SHP77 (cell line): ENCODE measurements at regions not wholly inside any gene's neighbourhood (a gene's known extent, or its start where the extent isn't known, plus 50 kb on each side); places are given as distances from the start of the nearest gene placed in this dataset.
A peak's percentile ranks its signal among the peaks of the same experiment; 100 is the strongest.
"Not testable (repeated sequence)": the region's sequence is repeated elsewhere in the genome, so short reads cannot be mapped to it uniquely, and the experiment has no call there.

Source experiments
- DNase-seq, 2 experiments: peaks; one replicate each; lab custom pipeline; 2025; lab: John Stamatoyannopoulos, UW

- DNase-seq, result no peak
Measured at GRCh38 chr2:147288131-147288530, 556.7 kb upstream of the ACVR2A start.

DNA sequence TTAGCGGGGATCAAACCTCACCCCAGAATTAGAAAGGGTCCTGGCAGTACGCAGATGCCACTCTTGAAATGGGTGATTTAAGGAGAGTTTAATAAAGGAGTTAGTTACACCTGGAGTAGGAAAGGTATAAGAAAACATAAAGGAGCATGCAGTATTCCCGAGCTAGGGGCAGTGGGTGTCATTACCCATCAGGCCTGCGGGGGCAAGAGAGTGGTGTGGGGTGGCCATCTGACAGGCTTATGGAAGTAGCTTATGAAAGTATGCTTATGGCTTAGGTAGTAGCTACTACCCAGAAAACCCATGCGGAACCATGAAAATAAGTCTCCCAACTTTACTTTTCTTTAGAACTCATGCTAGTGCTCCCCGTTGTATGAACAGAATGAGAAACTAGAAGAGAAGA is 568.9 kb upstream of the ACVR2A start:
- DNase-seq, result no peak

- no peak for DNase-seq
Measured at GRCh38 chr2:147273628-147274027, 571.2 kb upstream of the ACVR2A start.

GRCh38 chr2:147273106-147273505 is 571.7 kb upstream of the ACVR2A start:
- DNase-seq, result no peak

- not testable (repeated sequence) for DNase-seq
Measured at GRCh38 chr2:147269581-147269980, 575.2 kb upstream of the ACVR2A start.

- DNase-seq, result no peak
Measured at GRCh38 chr2:147260241-147260640, 584.6 kb upstream of the ACVR2A start.

- DNase-seq, result no peak
Measured at GRCh38 chr2:147255812-147256211, 589.0 kb upstream of the ACVR2A start.

DNA sequence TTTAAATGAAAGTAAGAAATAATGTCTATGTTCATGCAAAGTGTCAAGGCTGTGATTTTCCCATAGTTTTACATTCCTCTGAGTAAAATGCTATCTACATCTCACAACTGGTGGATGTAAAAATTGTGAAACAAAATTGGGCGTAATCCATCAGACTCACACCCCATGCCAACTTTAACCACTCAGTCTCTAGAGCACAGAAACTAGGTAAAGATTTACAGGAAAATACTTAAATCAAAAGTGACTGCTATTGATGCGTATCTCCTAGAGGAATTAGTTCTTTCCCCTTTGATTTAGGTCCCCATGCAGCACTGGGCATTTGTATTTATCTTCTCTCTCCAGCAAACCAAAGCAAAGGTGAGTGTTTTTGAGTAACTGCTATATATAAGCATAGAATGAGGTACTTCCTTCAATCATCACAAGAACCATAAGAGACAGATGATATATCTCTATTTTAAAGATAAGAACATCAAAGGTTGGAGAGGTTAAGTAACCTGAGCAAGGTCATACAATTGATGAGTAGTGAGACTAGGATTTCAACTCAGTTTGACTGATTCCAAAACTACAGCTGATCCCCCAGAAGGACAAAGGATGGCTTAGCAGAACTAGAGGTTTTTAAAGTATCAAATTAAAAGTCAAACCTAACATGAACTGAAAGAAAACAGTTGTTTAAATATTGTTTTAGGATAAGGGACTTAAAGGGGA is 594.0 kb upstream of the ACVR2A start:
- DNase-seq, result no peak

DNA sequence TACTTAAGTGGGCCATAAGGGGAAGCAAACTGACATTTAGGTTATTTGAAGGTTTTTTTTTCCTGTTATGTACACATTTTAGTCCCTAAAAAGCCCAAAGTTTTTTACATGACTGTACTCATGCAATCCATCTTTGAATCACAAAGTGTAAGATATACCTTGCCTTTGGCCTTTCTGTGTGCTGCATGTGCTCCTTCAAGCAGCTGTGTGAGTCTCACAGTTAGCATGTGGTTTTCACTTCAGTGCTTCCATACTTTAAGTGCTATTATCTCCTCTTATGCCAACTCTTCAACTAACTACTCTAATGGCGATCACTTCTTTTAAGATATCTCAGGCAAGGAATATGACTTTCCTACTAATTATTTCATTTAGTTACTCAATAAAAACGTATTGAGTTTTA is 597.1 kb upstream of the ACVR2A start:
- DNase-seq, result no peak

- no peak for DNase-seq
Measured at GRCh38 chr2:147242445-147242844, 602.4 kb upstream of the ACVR2A start.

GRCh38 chr2:147236601-147237000 is 608.2 kb upstream of the ACVR2A start:
- no peak for DNase-seq

GRCh38 chr2:147232225-147232669 is 612.6 kb upstream of the ACVR2A start:
- DNase-seq, result peak; percentile 45 to 46

DNA sequence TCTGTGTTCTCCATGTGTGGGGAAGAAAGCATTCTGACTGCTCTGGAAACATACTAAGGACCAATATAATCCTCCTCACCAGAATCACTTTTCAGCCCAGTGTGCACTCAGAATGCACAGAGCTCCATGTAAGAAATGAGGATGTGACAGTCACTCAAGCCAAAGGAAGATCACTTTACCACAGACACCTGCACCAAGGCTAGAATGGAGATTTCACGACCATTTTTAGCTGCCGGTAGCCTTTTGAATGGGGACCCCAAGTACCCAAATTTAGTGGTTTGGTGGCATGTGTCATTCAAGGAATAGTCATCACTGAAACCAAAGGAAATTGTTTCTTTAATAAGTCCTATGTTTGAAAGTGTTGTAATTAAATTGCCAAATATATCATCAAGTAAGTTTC is 613.2 kb upstream of the ACVR2A start:
- DNase-seq, result no peak

DNA sequence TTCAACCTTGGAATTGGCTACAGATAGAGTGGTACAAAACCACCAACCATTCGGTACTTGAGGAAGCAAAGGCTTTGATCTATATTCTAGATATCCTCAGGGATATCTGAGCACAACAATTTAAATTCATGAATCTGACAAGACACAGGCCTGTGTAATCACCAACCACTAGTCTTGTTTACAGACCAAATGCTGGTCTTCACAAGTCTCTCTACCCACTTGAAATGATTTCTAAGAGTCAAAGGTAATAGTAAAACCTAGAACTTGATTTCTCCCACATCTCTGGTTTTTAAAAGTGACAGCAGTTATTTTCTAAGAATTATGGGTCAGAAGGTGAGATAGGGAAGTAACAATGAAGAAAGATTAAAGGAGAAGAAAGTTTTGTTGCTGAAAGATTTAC is 613.7 kb upstream of the ACVR2A start:
- DNase-seq, result no peak

- no peak for DNase-seq
Measured at GRCh38 chr2:147227313-147227712, 617.5 kb upstream of the ACVR2A start.

GRCh38 chr2:147224070-147224469 is 620.8 kb upstream of the ACVR2A start:
- DNase-seq, result no peak

DNA sequence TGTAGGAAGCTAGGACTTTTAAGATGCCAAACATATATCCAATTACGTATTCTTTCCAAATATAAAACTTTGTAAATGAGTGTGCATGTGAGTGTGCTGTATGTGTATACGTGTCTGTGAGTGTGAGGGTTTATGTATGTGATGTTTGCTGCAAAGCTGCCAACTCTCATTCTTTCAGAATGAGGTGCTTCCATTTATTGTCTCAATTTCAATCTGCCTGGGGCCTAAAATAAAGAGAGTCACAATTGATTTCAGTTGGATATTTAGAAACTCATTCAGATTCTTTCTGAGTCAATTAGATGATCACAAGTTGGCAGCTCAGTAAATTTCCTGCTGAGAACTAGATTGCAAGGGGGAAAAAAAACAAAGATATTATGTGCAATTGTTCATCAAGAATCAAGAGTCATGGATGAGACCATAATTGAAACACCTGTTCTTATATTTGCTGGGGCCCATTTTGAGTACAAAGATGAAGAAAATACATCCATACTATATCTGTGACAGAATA is 621.2 kb upstream of the ACVR2A start:
- DNase-seq, result no peak

GRCh38 chr2:147223119-147223518 is 621.7 kb upstream of the ACVR2A start:
- no peak for DNase-seq

DNA sequence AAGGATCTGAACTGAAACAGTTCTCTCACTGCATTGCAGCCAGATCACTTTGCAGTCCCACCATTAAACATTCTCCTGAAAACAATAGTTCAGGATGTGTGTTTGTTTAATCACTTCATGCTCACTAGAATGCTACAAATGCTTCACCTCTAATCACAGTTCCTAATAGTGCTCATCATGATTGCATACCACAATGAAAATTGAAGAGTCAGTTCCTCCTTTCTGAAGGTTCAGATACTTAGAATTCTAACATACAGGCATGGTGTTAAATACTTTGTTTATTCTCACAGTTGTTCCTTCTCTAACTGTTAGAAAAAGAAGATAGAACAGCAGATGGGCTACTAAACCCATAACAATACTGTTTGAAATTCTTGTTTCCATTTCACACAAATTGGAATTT is 622.3 kb upstream of the ACVR2A start:
- no peak for DNase-seq

- DNase-seq, result peak in 1 of 2 experiments; percentile 22
Measured at GRCh38 chr2:147214914-147215313, 629.9 kb upstream of the ACVR2A start.

DNA sequence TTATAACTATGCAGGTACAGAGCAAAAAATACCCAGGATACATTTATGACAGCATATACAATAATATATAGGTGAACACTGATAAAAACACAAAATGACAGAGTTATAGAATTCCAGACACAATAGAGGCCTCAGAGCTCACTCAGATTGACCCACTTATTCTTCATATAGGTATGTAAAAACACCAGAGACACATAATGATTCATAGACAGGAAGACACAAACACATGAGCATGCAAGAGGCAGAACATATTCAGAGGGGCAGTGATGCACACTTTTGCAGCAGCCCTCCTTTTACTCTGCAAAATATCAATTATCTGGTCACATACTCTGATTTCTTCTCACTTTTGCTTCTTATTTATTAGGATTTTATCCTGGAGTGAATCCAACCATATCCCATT is 633.3 kb upstream of the ACVR2A start:
- no peak for DNase-seq

DNA sequence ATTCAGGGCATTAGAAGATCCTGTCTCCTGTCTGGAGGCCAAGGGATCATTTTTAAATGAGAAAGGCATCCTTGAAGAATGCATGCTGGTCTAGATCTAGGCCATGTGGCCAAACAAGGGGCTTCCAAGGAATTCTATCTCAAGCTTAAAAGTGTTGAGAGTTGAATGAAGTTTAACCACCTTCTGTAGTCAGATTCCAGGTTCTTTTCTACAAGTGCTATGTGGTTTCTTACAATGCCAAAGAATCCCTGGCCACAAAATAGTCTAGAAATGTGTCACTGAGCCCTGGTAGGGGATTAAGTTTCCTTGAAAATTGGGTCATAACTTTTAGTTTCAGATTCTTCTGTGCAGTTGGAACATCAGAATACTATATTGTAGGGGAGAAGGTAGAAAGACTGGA is 640.7 kb upstream of the ACVR2A start:
- no peak for DNase-seq

- no peak for DNase-seq
Measured at GRCh38 chr2:147198651-147199171, 646.1 kb upstream of the ACVR2A start.
